Testis (tissue), 2 donors: ENCODE measurements at regions not wholly inside any gene's neighbourhood (a gene's known extent, or its start where the extent isn't known, plus 50 kb on each side); places are given as distances from the start of the nearest gene placed in this dataset.

ENCODE experiments used
- DNase-seq: peaks from one replicate; pipeline ENCODE4 v3.0.0-alpha.2; 2019
- H3K27ac ChIP-seq, 2 donors: fragments of 200-600 bp; sonication (generic); one replicate each; pipeline ENCODE4 v1.5.1; 2019
- H3K27me3 ChIP-seq: fragments of 200-600 bp; sonication (generic); one replicate; pipeline ENCODE4 v1.5.1; 2019
- H3K36me3 ChIP-seq: fragments of 200-600 bp; sonication (generic); one replicate; pipeline ENCODE4 v1.5.1; 2017; ENCODE audit warnings: low read depth; ENCODE audit errors: missing control alignments
- H3K4me1 ChIP-seq: fragments of 200-600 bp; sonication (generic); one replicate; pipeline ENCODE4 v1.5.1; 2019
- H3K4me3 ChIP-seq, 2 donors: fragments of 200-600 bp; sonication (generic); one replicate each; pipeline ENCODE4 v1.5.1; 2017 to 2019
- H3K9me3 ChIP-seq: fragments of 200-600 bp; sonication (generic); one replicate; pipeline ENCODE4 v1.5.1; 2017
- CTCF ChIP-seq, 3 experiments: fragments of 450-650 bp in 2 of 3; fragments of 200-600 bp in 1 of 3; sonication (generic) in 1 of 3; IDR thresholded peaks; one replicate each; pipeline ENCODE4 v1.5.1; 2016 to 2019; ENCODE audit warnings: antibody characterized with exemption in 3 of 3, mild to moderate bottlenecking in 2 of 3, moderate library complexity in 1 of 3
- POLR2A ChIP-seq: fragments of 450-650 bp; IDR thresholded peaks from one replicate; pipeline ENCODE4 v1.6.1; 2017; ENCODE audit warnings: antibody characterized with exemption, mild to moderate bottlenecking, moderate library complexity
- WGBS, 2 donors: methylation state at CpG; one replicate each; pipeline ENCODE4 v1.1.5; 2018; 5-methylcytosine and 5-hydroxymethylcytosine counted together
- intact Hi-C: fragments of 100-400 bp; cut with DNase I; formaldehyde crosslinking; loops from one replicate; pipeline ENCODE4 v1.15.1; 2023; ENCODE audit warnings: low total_unique reads

GRCh38 chrX:17299206-17299605, 75.8 kb upstream of the NHS start:
- H3K4me1 ChIP-seq, result no peaks in the 10 kb centered on the region

GRCh38 chrX:17323397-17323796, 51.6 kb upstream of the NHS start:
- Histone ChIP-seq H3K36me3 (no peaks in the 10 kb centered on the region), H3K9me3 (no peaks in the 10 kb centered on the region), H3K27ac (no peak overlapping the region), H3K4me1 (no peaks in the 10 kb centered on the region), H3K27me3 (no peaks in the 10 kb centered on the region), H3K4me3 (no peak overlapping the region)
- intact Hi-C loops, result no loop called here
- TF ChIP-seq CTCF (IDR thresholded peaks at IDR 0.05), result no peak
- no peak for TF ChIP-seq POLR2A
- DNase-seq, result no peak
- 85 to 92% methylated on average over 4 of the region's 4 CpGs for WGBS, 2 donors

More at GRCh38 chrX:17299206-17299605, 75.8 kb upstream of the NHS start:
- no peak for DNase-seq
- WGBS, 2 donors, result 42 to 60% methylated on average over 5 of the region's 5 CpGs
- TF ChIP-seq CTCF (IDR thresholded peaks at IDR 0.05), result no peak
- no peak for TF ChIP-seq POLR2A
- H3K9me3 ChIP-seq, result no peaks in the 10 kb centered on the region
- intact Hi-C loops, result no loop called here
- H3K27ac ChIP-seq, result no peak overlapping the region
- H3K27me3 ChIP-seq, result no peaks in the 10 kb centered on the region
- no peak overlapping the region for H3K4me3 ChIP-seq
- H3K36me3 ChIP-seq, result no peaks in the 10 kb centered on the region
